ENCODE measurements at regions not wholly inside any gene's neighbourhood (a gene's known extent, or its start where the extent isn't known, plus 50 kb on each side); places are given as distances from the start of the nearest gene placed in this dataset.

GRCh38 chr14:101232340-101233020 lies 328.8 kb upstream of the DIO3 start:
- TF ChIP-seq MTF2 (CRISPR knock-in tag; IDR thresholded peaks at IDR 0.05; ENCODE audit: borderline replicate concordance) (no peak), CTCF (CRISPR knock-in tag; IDR thresholded peaks at IDR 0.05) (no peak), TOE1 (CRISPR knock-in tag; IDR thresholded peaks at IDR 0.05) (no peak), GATAD2A (CRISPR knock-in tag; IDR thresholded peaks at IDR 0.05) (no peak), NR2C2 (CRISPR knock-in tag; IDR thresholded peaks at IDR 0.05; ENCODE audit: borderline replicate concordance) (no peak), POLR2AphosphoS5 (IDR thresholded peaks at IDR 0.05; ENCODE audit: low read depth, low read length) (no peak), ZNF83 (CRISPR knock-in tag; IDR thresholded peaks at IDR 0.05; ENCODE audit: borderline replicate concordance) (no peak)
